CD4-positive, alpha-beta T cell treated with Interferon gamma for 1 hour (primary cell): ENCODE measurements at regions not wholly inside any gene's neighbourhood (a gene's known extent, or its start where the extent isn't known, plus 50 kb on each side); places are given as distances from the start of the nearest gene placed in this dataset.

Experiments used
- DNase-seq: peaks from one replicate; pipeline ENCODE4 v3.0.0-alpha.2; 2020

GRCh38 chr14:38125481-38126037 is 82.1 kb upstream of the SSTR1 start:
- no peak for DNase-seq

DNA sequence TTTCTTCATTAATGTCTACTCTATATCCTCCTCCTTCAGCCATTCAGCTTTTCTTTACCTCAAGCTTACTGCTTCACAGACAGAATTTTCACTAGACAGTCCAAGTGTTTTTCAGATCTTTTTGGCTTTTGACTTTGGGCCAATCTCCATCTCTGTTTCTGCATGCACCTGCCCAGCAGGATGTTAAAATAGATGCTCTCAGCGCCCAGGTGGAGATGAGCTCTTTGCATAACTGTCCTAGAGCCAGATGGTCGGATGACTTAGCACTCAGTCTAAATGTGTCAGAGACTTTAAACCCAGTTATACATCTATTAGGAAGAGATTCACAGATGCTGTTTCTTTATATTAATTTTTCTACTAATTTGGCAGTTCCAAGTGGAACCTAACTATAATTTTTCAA is 80.3 kb upstream of the SSTR1 start:
- DNase-seq, result no peak

DNA sequence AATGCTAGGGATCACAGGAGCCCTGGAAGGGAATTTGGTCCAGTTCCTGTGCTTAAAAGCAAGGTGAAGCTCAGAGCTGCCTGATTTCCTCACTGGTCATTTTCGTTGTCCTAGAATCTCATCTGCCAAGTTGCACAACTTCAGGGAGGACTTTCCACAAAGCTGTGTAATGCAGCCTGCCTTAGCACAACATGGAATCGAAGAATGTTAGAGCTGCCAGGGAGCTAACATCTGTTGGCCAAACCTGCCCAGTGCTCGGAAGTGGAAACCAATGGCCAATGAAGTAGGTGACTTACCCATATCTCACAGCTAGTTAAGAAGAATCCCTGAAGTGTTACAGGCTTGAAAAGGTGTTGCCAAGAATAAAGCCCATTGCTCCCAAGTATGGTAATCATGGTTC is 79.9 kb upstream of the SSTR1 start:
- no peak for DNase-seq

DNA sequence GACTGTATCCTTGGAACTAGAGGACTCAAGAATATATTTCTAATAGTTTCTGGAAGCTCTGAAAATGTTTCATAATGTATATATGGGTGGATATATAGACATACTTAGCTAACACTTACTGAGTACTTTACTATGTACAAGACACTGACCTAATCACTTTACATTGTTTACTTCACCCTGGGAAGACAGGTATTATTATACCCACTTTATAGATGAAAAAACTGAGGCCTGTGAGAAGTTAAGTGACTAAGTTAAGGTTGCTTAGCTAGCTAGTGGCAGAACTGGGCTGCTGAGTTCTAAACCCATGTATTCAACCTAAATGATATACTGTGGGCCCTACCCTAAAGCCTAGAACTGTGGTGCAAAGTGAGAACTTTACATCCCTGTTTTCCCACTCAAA is 79.1 kb upstream of the SSTR1 start:
- DNase-seq, result no peak

GRCh38 chr14:38129192-38129591 is 78.5 kb upstream of the SSTR1 start:
- DNase-seq, result no peak

DNA sequence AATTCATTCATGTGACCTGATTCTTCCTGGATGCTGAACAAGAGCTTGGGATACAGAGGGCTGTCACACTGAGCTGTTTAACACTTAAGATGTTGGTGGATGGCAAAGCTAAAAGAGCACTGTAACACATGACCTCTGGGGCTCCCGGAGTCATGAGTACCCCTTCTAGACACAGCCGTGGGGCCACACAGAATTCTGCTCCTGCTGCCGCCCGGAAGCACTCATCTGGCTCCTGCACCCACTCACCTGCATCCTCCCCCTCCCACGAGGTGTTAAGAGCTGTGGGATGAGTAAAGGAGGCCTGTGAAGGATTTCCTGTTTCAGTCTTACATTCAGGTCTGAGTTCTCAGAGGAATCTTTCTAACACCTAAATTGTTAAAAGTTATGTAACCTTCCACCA is 78.0 kb upstream of the SSTR1 start:
- DNase-seq, result no peak

- no peak for DNase-seq
Observed at GRCh38 chr14:38134416-38135030, 73.2 kb upstream of the SSTR1 start.

GRCh38 chr14:38135106-38135867 is 72.4 kb upstream of the SSTR1 start:
- DNase-seq, result no peak

- no peak for DNase-seq
Observed at GRCh38 chr14:38137005-38137404, 70.7 kb upstream of the SSTR1 start.

DNA sequence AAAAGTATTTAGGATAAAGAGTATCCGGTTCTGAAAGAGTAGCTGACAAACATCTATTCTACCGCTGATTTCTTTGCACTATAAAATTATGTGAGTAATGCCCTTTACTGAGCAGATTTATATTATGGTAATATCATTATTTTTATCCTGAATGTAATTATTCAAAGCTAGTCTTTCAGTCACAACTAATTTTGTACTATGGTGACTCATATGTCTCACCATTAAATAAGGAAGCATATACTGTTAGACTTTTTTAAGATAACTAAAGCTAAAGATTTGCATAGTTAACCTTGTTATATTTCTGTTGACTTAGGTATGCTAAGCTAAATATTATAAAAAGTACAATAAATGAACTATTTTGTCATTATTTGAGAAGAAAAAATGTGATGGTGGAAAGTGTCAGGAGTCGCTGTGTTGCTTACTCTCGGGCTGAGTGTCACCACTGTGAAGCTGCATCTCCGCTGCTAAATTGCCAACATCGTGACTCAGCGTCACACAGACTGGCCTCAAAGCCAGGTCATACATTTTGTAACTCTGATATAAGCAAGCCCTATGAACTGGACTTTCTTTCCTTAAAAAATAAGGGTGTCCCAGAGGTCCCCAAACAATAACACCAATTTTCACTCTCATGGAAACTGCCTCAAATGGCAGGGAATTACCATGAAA is 69.1 kb upstream of the SSTR1 start:
- no peak for DNase-seq

DNA sequence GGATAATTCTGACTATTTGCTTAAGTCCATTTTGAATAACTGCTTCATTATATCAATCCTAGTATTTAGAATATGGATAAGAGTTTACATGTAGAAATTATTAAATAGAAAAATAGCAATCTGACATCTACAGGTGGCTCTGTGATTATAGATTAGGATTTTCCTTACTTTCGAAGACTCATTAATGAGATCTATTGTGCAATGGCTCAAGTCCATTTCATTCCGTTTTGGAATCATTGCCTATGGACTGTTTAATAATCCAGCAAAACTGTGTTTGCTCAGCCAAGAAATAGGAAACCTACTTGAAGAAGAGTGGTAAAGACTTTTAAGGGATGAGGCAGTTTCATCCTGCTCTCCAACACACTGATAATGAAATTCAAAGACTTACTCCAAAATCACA is 67.8 kb upstream of the SSTR1 start:
- DNase-seq, result no peak

DNA sequence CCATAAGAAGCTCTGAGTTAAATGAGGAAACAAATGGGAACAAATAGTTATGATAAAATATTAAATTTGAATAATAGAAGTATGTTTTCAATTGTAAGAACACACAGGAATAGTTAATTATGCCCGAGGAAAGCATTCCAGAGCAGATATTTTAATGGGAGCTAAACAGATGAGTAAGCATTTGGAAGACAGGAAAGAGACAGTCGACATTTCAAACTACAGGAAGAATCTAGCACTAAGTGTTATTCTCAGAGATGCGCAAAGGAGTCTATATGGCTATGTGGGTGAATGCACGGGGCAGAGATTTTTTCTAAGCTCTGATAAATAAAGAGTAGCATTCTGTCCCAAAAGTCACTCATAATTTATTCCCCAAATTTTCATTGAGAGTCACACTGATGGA is 64.5 kb upstream of the SSTR1 start:
- no peak for DNase-seq

DNA sequence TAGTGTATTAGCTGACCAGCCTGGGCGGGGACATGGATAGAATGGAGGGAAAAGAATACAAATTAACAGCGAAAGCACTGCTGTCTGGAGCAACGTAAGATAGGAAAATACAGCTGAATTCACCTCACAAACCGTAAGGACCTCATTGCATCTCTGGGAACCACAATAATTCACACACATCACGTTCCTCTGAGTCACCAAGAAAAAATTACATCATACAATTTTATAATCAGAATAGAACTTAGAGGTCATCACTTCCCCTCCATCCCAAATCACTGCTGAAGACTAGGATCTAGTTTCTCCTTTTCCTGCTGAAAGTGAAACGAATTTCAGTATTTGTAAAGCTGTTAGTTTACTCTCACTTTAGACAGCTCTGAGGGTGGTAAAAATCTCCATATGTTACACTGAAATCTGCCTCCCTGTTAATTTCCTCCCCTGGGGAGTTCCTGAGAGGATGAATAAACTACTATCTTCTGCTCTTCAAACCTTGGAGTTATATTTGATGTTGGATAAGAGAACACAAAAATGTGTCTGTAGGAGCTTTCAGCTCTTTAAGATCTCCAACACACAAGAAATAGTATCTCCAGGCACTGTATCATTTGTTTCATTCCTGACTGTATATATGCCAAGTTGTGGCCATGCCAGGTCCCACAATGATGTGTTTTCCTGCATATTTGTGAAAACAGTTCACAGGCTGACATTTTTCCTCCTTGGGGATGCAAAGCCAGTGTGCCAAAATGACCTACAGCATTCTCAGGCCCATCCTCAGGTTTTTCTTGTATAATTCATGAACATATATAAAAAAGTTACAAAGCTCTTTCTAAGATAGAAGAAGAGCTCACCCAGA is 63.8 kb upstream of the SSTR1 start:
- no peak for DNase-seq

DNA sequence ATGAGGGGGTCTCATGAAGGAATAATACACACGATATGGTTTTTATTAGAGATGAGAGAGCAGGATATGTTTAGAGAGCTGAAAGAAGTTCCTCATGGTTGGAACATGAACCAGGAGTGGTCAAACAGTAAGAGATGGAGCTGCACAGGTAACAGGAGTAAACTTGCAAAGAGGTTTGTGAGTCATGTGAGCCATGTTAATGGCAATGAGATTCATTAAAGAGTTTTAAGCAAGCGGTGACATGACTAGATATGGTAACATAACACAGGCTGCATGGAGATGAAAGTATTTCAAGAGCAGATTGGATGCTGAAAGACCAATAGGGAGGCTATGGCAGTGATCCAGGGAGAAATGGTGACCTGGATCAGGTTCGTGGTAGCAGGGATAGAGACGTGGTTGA is 62.6 kb upstream of the SSTR1 start:
- DNase-seq, result no peak

- DNase-seq, result no peak
Observed at GRCh38 chr14:38150075-38150474, 57.6 kb upstream of the SSTR1 start.
